T-helper 1 cell treated with Interleukin-12 subunit alpha and Interleukin-12 subunit beta and Interleukin-4 antibody, amounts not matched to agents 30 μg/mL and 1 μg/mL, for 36 hours (primary cell): ENCODE measurements at regions not wholly inside any gene's neighbourhood (a gene's known extent, or its start where the extent isn't known, plus 50 kb on each side); places are given as distances from the start of the nearest gene placed in this dataset.
"Not testable (repeated sequence)": the region's sequence is repeated elsewhere in the genome, so short reads cannot be mapped to it uniquely, and the experiment has no call there.

Experiments used
- H3K27ac Mint-ChIP-seq: one replicate; pipeline ENCODE4 v1.8.0; 2021; ENCODE audit warnings: mild to moderate bottlenecking, mixed read lengths
- H3K27me3 Mint-ChIP-seq: one replicate; pipeline ENCODE4 v1.8.0; 2021; ENCODE audit warnings: low read depth, mixed read lengths
- H3K36me3 Mint-ChIP-seq: one replicate; pipeline ENCODE4 v1.8.0; 2021; ENCODE audit warnings: low read depth, mixed read lengths
- H3K4me1 Mint-ChIP-seq: one replicate; pipeline ENCODE4 v1.8.0; 2021; ENCODE audit warnings: low read depth, mixed read lengths
- H3K4me3 Mint-ChIP-seq: one replicate; pipeline ENCODE4 v1.8.0; 2021; ENCODE audit warnings: mild to moderate bottlenecking, moderate library complexity, mixed read lengths
- H3K9me3 Mint-ChIP-seq: one replicate; pipeline ENCODE4 v1.8.0; 2021; ENCODE audit warnings: mixed read lengths

GRCh38 chr15:60137711-60138396 lies 133.7 kb downstream of the FOXB1 start:
- peaks cover 74% of the 10 kb centered on the region for H3K27me3 Mint-ChIP-seq
- H3K4me3 Mint-ChIP-seq, result no peak overlapping the region
- no peaks in the 10 kb centered on the region for H3K9me3 Mint-ChIP-seq
- no peaks in the 10 kb centered on the region for H3K4me1 Mint-ChIP-seq
- no peaks in the 10 kb centered on the region for H3K36me3 Mint-ChIP-seq
- no peak overlapping the region for H3K27ac Mint-ChIP-seq

DNA sequence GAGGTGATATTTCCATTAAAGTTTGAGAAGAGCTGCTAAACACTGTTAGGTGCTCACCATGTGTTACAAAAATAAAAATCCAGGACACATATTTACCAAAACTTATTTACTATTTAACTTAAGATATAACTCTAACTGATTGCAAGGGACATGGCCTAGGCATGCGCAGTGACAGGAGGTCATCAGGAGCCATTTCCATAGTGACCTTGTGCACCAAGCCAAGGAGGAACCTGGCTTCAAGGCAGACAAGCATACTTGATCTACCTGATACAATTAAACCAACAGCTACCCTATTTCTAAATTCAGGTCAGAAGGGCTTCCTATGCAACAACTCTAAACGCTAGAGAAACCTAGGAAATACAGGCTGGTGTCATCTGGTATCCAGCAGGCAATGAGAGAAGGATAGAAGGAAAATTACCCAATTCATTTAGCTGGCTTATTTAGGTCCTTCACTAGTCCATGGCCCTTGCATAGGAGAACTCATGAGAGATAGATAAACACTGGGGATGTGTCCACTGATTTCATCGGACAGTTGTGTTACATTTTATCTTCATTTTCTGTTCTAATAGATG lies 134.4 kb downstream of the FOXB1 start:
- Mint-ChIP-seq H3K36me3 (no peaks in the 10 kb centered on the region), H3K4me3 (no peak overlapping the region), H3K27me3 (peaks cover 77% of the 10 kb centered on the region), H3K4me1 (no peaks in the 10 kb centered on the region), H3K27ac (no peak overlapping the region), H3K9me3 (no peaks in the 10 kb centered on the region)

DNA sequence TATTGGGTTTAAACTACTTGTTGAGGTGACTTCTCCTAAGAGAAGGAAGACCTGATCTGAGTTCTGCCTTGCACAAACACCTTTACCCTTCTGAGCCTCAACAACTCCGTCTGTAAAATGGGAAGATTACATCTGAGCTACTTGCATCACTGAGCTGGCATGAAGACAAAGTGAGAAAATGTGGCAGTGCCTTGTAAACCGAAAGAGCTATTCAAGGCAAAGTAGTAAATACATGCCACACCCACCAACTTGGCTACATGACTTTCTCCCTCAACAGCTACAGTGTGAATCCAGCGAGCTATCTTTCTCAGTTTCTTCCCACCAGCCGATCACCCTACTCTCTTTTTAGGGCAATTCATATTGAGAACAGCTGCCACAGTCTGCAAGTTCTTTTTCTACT lies 148.3 kb downstream of the FOXB1 start:
- H3K4me3 Mint-ChIP-seq, result no peak overlapping the region
- H3K36me3 Mint-ChIP-seq, result no peaks in the 10 kb centered on the region
- no peaks in the 10 kb centered on the region for H3K9me3 Mint-ChIP-seq
- H3K27me3 Mint-ChIP-seq, result peaks cover 26% of the 10 kb centered on the region
- H3K4me1 Mint-ChIP-seq, result peaks cover 12% of the 10 kb centered on the region
- H3K27ac Mint-ChIP-seq, result no peak overlapping the region

- no peak overlapping the region for H3K4me3 Mint-ChIP-seq
- H3K27ac Mint-ChIP-seq, result no peak overlapping the region
- H3K9me3 Mint-ChIP-seq, result no peaks in the 10 kb centered on the region
- no peaks in the 10 kb centered on the region for H3K36me3 Mint-ChIP-seq
- peaks cover 18% of the 10 kb centered on the region for H3K27me3 Mint-ChIP-seq
- peaks cover 12% of the 10 kb centered on the region for H3K4me1 Mint-ChIP-seq
These were observed 150.7 kb downstream of the FOXB1 start for GRCh38 chr15:60154764-60155325.

DNA sequence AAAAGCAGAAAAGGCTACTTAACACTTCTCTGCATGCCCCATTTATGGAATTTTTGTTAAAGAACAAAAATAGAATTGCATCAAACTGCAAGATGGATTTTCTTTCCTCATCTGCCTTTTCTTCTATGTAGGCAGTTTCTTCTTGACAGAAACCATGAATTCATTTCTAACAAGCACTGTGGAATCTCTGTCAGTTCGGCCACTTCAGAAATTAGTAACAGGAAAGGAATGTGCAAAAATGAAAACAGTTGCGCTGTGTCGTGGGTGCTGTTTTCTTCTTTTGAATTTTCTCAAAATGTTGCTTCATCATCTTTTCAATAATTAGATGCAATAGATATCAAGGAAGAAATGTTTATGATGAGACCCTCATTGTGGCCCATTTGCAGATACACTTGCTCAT lies 151.6 kb downstream of the FOXB1 start:
- H3K4me3 Mint-ChIP-seq, result no peak overlapping the region
- peaks cover 12% of the 10 kb centered on the region for H3K4me1 Mint-ChIP-seq
- peak overlapping the region; percentile 19 for H3K27ac Mint-ChIP-seq
- peaks cover 14% of the 10 kb centered on the region for H3K27me3 Mint-ChIP-seq
- H3K9me3 Mint-ChIP-seq, result no peaks in the 10 kb centered on the region
- no peaks in the 10 kb centered on the region for H3K36me3 Mint-ChIP-seq

DNA sequence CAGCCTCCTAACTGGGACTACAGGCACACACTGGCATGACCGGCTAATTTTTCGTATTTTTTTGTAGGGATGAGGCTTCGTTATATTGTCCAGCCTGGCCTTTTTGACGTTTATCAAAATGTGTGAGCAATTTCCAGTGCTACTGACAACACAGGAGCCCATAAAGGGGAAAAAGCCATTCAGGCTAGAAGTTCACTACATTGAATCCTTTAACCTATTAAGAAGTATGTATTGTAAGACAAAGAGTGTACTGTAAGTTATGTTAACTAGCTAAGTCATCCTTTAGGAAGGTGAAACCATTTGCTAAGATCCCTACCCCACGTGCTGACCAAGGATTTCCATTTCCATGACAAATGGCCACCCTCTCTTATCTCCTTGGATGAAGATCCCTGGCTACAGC lies 156.8 kb downstream of the FOXB1 start:
- Mint-ChIP-seq H3K9me3 (no peaks in the 10 kb centered on the region), H3K36me3 (no peaks in the 10 kb centered on the region), H3K27me3 (peaks cover 25% of the 10 kb centered on the region), H3K27ac (no peak overlapping the region), H3K4me1 (peaks cover 3% of the 10 kb centered on the region), H3K4me3 (no peak overlapping the region)

GRCh38 chr15:60161704-60162103 lies 157.6 kb downstream of the FOXB1 start:
- H3K9me3 Mint-ChIP-seq, result no peaks in the 10 kb centered on the region
- peaks cover 29% of the 10 kb centered on the region for H3K27me3 Mint-ChIP-seq
- H3K27ac Mint-ChIP-seq, result no peak overlapping the region
- no peaks in the 10 kb centered on the region for H3K36me3 Mint-ChIP-seq
- no peaks in the 10 kb centered on the region for H3K4me1 Mint-ChIP-seq
- no peak overlapping the region for H3K4me3 Mint-ChIP-seq

GRCh38 chr15:60162251-60162967 lies 158.3 kb downstream of the FOXB1 start:
- no peaks in the 10 kb centered on the region for H3K4me1 Mint-ChIP-seq
- no peak overlapping the region for H3K4me3 Mint-ChIP-seq
- peaks cover 29% of the 10 kb centered on the region for H3K27me3 Mint-ChIP-seq
- H3K27ac Mint-ChIP-seq, result no peak overlapping the region
- no peaks in the 10 kb centered on the region for H3K9me3 Mint-ChIP-seq
- no peaks in the 10 kb centered on the region for H3K36me3 Mint-ChIP-seq

GRCh38 chr15:60162968-60163355 lies 158.9 kb downstream of the FOXB1 start:
- Mint-ChIP-seq H3K36me3 (no peaks in the 10 kb centered on the region), H3K9me3 (no peaks in the 10 kb centered on the region), H3K4me1 (no peaks in the 10 kb centered on the region), H3K4me3 (no peak overlapping the region), H3K27ac (no peak overlapping the region), H3K27me3 (peaks cover 29% of the 10 kb centered on the region)

DNA sequence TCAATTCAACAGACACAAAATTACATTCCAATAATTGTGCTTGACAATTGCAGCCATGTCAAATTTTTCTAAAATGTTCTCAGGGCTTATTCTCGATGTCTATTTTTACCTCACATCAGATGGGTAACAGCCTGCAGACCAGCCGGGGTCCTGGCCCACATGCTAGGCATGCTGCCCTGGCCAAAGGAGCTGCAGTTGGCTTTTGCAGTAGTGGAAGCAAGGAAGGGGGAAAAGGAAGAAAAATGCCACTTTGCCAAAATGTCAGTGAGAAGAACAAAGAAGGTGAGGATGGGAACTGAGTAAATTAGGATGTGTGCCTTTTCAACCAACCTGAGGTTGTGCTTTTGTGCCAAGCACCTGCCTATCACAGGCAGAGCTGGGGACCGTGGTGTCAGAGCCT lies 161.0 kb downstream of the FOXB1 start:
- Mint-ChIP-seq H3K4me1 (no peaks in the 10 kb centered on the region), H3K4me3 (no peak overlapping the region), H3K27ac (no peak overlapping the region), H3K36me3 (no peaks in the 10 kb centered on the region), H3K9me3 (no peaks in the 10 kb centered on the region), H3K27me3 (peaks cover 26% of the 10 kb centered on the region)

DNA sequence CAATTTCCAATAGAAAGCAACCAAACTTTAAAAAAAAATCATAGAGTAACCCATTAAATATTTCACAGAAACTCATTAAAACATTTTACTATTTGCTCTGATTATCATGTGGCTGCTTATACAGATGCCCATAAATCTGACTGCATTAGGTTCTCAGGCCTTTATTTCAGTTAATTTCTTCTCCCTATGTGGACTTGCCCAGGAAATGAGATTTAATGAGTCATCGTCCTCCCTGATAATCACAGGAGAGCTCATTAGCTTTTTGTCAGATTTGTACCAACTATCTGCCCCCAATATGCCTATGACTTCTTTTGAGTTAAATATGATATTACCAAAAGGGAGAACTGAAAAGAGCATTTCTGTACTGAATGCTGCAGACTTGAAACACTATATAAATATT lies 168.0 kb downstream of the FOXB1 start:
- H3K4me1 Mint-ChIP-seq, result no peaks in the 10 kb centered on the region
- no peak overlapping the region for H3K27ac Mint-ChIP-seq
- H3K4me3 Mint-ChIP-seq, result no peak overlapping the region
- H3K27me3 Mint-ChIP-seq, result peaks cover 9% of the 10 kb centered on the region
- no peaks in the 10 kb centered on the region for H3K9me3 Mint-ChIP-seq
- no peaks in the 10 kb centered on the region for H3K36me3 Mint-ChIP-seq

GRCh38 chr15:60179786-60180391 lies 175.8 kb downstream of the FOXB1 start:
- peaks cover 42% of the 10 kb centered on the region for H3K27me3 Mint-ChIP-seq
- no peak overlapping the region for H3K4me3 Mint-ChIP-seq
- no peaks in the 10 kb centered on the region for H3K9me3 Mint-ChIP-seq
- H3K36me3 Mint-ChIP-seq, result no peaks in the 10 kb centered on the region
- no peaks in the 10 kb centered on the region for H3K4me1 Mint-ChIP-seq
- no peak overlapping the region for H3K27ac Mint-ChIP-seq

GRCh38 chr15:60181957-60182356 lies 177.8 kb downstream of the FOXB1 start:
- not testable (repeated sequence) for H3K36me3 Mint-ChIP-seq, H3K27ac Mint-ChIP-seq, H3K9me3 Mint-ChIP-seq, H3K4me3 Mint-ChIP-seq, H3K4me1 Mint-ChIP-seq
- H3K27me3 Mint-ChIP-seq, result peaks cover 48% of the 10 kb centered on the region

DNA sequence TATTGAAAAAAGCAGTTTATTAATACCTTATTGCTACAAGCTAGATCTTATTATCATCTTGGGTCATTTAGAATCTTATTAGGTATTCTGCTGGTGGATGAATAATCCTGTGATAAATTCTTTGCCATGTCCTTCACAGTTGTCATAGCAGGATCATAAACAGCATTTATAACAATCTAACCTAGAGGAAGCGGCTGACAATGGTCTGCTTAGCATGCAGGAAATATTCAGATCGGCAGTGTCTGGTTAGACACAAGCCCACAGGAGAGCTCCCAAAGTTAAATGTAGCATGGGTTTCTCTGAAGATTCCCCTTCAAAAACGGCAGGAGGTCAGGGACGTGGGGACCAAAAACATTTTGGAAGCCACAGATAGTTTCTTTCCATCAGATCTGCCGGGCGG lies 179.3 kb downstream of the FOXB1 start:
- H3K27ac Mint-ChIP-seq, result no peak overlapping the region
- H3K36me3 Mint-ChIP-seq, result no peaks in the 10 kb centered on the region
- no peaks in the 10 kb centered on the region for H3K9me3 Mint-ChIP-seq
- peaks cover 48% of the 10 kb centered on the region for H3K27me3 Mint-ChIP-seq
- no peaks in the 10 kb centered on the region for H3K4me1 Mint-ChIP-seq
- H3K4me3 Mint-ChIP-seq, result no peak overlapping the region

DNA sequence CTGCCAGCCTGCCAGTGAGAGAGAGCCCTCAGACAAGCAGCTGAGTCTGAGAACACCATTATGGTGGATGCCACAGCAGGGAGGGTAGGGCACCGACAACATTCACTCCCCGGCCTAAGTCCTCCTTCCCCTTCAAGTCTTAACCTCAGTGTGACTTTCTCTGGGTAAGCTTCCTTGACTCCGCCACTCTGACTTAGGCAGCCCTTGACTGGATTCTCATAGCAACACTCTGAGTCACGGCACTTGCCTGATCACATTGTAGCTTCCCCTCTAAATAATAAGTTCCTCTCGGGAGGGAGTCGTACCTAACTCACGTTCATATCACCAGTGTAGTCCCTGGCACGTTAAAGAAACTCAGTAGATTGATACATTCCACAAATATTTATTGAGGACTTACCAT lies 180.5 kb downstream of the FOXB1 start:
- no peak overlapping the region for H3K27ac Mint-ChIP-seq
- H3K9me3 Mint-ChIP-seq, result no peaks in the 10 kb centered on the region
- H3K27me3 Mint-ChIP-seq, result peaks cover 46% of the 10 kb centered on the region
- no peak overlapping the region for H3K4me3 Mint-ChIP-seq
- no peaks in the 10 kb centered on the region for H3K4me1 Mint-ChIP-seq
- H3K36me3 Mint-ChIP-seq, result no peaks in the 10 kb centered on the region
